ENCODE measurements at regions not wholly inside any gene's neighbourhood (a gene's known extent, or its start where the extent isn't known, plus 50 kb on each side); places are given as distances from the start of the nearest gene placed in this dataset.

GRCh38 chr15:46232471-46232870 lies 597.6 kb downstream of the SQOR start:
- TF ChIP-seq CTCF (IDR thresholded peaks at IDR 0.05; ENCODE audit: insufficient read depth, low read length, poor library complexity, severe bottlenecking) (no peak), EZH2phosphoT487 (conservative IDR thresholded peaks at IDR 0.05; ENCODE audit: low read length) (no peak)

Data from SU-DHL-6 (cell line).